ENCODE measurements at regions not wholly inside any gene's neighbourhood (a gene's known extent, or its start where the extent isn't known, plus 50 kb on each side); places are given as distances from the start of the nearest gene placed in this dataset.
"Not testable (repeated sequence)": the region's sequence is repeated elsewhere in the genome, so short reads cannot be mapped to it uniquely, and the experiment has no call there.

DNA sequence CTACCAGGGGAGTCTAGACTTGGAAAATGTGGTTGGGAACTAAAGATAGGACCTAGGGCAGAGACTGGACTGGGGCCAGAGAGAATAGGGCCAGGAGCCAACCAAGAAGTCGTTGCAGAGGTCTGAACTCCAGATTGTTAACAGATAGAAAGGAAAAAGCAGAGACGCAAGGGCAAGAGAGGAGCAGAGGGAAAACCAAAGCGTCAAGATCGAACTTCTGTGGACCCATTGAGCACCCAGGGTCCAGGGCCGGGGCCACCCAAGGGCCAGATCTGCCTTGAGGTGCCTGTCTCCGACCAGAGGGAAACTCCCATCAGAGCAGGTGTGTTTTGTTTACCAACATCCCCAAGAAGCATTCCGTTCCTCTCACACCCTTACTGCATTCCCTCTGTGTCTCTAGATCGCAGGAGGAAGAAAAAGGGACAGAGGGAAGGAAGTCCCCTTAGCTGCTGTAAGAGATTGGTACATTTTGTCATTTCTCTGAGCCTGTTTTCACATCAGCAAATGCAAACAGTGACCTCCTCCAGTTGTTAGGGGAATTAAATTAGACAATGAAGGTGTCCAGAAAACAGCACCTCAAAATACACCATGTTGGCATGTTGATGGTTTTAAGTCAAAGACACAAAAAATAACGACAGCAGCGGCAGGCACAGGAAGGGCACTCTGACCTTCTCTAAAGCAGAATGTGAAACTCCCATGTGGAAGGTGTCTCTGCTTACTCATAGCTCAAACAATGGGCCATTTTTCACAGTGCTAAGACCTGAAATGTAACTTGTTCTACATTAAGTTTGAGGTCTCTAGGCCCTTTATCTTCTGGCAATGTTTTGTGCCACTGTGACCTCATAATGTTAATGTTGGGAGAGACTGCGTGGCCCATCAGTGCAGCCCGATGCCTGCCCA lies 105.8 kb upstream of the RAB4A start:
- DNase-seq = peak; percentile 45

DNA sequence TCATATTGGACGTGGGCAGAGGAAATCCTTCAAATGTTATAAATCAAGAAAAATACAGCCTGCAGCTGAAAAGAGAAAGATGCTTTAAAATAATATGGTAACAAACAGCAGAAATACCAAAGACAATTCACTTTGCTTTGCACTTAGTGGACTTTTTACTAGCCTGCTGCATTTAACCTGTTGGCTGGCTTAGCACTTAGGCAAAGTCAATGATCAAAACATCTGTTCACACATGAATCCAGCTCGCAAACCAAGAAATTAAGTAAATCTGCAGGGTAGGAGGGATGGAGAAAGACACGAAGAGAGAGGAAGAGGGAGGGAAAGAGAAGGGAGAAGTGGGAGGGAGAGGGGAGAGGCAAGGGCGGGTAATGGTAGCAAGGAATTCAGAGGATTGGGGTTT lies 103.6 kb upstream of the RAB4A start:
- DNase-seq = no peak

DNA sequence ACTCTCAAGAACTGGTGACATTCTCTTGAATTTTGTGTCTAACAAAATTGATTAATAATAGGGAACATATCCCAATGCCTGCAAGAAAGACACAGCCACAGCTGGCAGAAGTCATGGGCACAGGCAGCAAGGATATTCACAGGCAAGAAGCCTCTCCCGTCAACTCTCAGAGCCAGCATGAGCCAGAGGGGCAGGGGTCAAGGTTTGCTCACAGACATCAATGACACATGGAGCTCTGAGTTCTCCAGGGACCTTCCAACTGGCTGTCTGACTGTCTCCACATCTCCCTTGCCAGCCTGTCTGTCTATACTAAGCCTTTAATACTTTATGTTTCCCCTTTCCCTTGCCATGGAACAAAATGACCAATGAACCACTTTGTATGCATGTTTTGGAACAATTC lies 101.5 kb upstream of the RAB4A start:
- no peak for DNase-seq

DNA sequence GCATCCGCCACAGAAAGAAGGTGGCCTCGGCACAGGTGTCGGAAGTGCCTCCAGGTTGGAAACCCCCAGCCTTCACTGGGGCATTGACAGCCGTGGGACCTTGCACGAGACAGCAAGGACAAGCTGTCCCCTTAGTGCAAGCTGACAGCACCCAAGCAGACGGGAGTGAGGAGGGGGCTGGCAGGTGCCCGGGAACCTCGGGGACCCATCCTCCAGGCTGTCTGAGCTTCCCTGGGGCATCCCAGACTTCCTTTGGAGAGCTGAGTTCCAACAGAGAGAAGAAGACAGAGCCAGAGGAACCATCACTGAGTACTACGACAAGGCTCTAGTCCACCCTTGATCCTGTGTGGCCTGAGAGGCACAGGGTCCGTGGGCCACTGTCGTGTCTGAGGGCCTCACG lies 100.6 kb upstream of the RAB4A start:
- no peak for DNase-seq

DNA sequence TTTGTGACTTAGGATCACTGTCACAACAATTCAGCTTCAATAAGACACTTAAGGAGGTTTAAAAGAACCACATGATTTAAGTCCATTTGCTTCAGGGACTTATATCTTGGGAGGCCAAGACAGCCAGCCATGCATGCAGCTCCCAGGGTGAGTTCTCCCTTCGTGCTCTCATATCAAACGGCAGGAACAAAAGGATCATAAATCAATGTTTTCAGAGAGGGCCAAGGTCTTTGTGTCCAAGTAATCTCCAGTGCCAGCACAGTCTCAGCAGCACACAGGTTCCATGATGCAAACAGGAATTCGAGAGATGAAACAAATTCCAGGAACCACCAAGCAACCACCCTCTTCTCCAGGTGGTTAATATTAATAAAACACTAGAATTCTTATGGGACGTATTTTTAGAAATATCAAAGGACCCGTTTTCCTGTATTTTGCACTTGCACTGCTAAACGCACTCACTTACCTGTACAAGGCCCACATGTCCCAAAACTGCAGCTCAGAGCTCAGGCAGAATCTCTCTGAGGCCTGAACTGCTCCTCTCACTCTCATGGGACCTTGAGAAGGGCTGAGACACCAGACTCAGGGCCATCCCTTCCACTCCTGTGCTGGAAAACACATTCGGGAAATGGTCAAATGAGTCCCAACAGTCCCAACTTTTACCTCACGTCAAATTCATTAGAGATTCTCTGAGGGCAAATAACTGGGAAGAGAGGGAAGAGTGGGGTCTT lies 100.0 kb upstream of the RAB4A start:
- peak; percentile 39 for DNase-seq

DNA sequence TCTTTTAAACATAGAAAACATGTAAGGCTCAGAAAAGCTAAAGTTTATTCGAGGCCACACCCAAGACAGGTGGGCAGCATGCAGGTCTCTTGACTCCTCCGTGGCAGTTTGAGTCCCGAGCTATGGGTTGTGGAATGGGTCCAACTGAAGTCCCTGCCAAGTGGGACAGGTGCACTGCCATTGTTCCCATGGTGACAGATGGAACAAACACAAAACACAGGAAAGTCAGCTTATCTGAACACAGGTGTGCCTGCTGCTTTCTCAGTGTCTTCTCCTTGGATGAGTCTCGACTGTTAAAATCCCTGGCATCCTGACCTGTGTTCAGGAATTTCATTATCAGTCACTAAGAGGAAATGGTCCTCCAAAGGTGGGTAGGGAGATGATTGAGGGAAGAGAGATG lies 99.0 kb upstream of the RAB4A start:
- DNase-seq = peak; percentile 99

DNA sequence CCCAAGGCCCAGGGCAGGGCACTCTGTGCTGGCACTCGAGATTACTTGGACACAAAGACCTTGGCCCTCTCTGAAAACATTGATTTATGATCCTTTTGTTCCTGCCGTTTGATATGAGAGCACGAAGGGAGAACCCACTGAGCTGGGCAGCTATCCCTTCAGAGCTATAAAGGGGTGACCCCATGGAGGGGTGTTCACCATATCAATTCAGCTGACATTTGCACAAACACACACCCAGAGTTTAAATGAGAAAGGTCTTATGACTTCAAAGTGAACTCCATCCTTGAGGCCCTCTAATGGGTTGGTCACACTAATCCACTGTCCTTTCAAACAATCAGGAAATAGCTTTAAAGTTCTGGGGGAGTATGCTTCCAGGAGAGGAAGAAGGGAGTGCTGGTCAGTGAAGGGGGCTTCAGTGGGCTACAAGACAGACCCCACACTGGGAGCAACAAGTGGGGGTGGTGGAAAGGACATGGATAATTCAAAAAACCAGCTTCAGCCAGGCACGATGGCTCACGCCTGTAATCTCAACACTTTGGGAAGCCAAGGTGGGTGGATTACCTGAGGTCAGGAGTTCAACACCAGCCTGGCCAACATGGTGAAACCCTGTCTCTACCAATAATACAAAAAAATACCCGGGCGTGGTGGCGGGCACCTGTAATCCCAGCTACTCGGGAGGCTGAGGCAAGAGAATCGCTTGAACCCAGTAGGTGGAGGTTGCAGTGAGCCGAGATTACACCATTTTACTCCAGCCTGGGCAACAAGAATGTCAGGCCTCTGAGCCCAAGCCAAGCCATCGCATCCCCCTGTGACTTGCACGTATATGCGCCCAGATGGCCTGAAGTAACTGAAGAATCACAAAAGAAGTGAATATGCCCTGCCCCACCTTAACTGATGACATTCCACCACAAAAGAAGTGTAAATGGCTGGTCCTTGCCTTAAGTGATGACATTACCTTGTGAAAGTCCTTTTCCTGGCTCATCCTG lies 97.1 kb upstream of the RAB4A start:
- not testable (repeated sequence) for DNase-seq

DNA sequence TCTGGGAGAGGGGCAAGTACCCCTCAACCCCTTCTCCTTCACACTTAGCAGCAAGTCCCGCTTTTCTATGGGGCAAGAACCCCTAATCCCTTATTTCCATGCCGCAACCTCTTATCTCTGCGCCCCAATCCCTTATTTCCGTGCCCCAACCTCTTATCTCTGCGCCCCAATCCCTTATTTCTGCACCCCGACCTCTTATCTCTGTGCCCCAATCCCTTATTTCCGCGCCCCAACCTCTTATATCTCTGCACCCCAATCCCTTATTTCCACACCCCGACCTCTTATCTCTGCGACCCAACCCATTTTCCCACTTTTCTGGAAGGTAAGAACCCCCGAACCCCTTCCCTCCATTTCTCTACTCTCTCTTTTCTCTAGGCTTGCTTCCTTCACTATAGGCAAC lies 95.6 kb upstream of the RAB4A start:
- not testable (repeated sequence) for DNase-seq

DNA sequence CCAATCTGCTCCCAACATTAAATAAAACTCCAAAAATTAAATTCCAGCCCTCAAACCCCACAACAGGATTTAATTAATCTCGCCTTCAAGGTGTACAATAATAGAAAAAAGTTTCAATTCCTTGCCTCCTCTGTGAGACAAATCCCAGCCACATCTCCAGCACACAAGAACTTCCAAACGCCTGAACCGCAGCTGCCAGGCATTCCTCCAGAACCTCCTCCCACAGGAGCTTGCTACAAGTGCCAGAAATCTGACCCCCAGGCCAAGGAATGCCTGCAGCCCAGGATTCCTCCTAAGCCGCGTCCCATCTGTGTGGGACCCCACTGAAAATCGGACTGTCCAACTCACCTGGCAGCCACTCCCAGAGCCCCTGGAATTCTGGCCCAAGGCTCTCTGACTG lies 94.5 kb upstream of the RAB4A start:
- not testable (repeated sequence) for DNase-seq

DNA sequence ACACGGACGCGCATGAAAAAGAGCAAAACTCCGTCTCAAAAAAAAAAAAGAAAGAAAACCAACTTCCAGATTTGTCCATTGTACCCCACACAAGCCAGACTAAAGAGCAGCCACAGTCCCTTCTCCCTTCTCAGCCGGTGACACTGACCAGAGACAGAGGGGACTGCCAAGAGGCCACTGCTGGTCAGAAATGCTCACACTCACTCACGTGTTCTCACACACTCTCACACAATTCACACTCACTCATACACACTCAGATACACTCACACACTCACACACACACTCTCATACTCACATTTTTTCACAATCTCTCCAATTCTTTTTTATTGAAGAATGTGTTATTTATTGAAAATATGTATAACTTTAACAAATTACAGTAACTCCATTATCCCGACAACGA lies 90.8 kb upstream of the RAB4A start:
- no peak for DNase-seq

DNA sequence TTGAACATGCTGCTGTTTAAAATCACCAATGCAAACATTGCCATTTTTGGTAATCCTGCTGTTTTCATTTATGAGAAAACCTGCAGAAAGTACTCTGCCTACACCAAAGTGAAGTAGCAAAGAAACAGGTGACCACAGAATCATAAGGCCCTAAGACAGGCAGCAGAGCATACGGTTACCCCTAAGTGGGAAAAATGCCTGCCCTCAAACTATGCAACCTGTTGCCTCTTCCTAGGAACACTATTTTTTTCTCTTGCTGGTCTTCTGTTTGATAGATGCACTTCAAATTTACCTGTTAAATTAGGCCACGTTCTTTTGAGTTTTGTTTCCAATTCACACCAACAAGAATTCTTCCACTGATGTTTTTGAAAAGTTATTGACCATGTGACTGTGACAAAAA lies 89.5 kb upstream of the RAB4A start:
- DNase-seq = no peak

DNA sequence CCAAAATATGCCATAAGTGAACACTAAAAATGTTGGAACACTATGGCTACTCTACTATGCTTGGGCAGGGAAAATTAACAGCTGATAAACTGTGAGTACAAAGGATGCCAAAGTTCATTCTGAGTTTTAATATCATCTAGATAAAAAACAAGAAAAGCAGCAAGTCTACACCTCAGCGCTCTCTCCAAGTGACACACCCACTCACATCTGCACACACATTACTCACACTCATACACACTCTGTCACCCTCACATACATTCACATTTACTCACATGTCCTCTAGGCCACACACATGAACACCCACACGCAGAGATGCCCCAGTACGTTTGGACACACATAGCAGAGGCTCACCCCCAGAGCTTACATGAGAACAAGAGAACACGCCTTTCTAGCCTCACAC lies 87.3 kb upstream of the RAB4A start:
- DNase-seq = no peak

DNA sequence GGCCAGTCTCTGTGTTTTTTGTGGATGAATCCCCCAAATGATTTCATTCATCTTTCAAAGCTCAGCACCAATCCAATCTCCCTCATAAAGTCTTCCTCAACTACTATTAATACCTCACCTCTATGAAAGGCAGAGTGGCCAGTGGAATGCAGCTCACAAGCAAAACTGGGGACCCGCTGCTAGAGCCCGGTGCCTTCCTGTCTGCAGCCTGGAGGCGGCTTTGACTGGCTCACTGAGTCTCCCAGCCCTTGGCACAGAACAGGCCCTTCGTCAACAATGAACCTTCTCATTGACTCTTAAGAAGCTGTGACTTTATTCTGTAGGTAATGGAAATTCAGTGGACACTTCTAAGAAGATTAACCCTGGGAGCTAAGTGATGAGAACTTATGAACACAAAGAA lies 86.8 kb upstream of the RAB4A start:
- no peak for DNase-seq

DNA sequence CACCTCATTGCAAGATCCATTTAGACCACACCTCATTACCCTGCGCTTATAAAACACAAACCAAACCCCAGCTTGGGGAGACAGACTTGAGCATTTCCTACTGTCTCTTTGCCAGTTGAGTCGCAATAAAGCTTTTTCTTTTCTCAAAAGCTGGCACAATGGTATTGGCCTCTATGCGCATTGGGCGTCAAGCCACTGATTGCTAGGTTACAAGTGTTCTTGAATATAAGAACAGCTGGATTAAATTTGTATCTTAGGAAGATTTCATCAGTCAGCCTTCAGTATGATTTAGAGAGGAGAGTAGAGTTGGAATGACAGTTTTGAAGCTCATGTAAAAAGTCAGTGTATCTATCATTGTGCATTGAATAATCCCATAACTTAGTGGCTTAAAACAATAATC lies 84.9 kb upstream of the RAB4A start:
- DNase-seq = no peak

DNA sequence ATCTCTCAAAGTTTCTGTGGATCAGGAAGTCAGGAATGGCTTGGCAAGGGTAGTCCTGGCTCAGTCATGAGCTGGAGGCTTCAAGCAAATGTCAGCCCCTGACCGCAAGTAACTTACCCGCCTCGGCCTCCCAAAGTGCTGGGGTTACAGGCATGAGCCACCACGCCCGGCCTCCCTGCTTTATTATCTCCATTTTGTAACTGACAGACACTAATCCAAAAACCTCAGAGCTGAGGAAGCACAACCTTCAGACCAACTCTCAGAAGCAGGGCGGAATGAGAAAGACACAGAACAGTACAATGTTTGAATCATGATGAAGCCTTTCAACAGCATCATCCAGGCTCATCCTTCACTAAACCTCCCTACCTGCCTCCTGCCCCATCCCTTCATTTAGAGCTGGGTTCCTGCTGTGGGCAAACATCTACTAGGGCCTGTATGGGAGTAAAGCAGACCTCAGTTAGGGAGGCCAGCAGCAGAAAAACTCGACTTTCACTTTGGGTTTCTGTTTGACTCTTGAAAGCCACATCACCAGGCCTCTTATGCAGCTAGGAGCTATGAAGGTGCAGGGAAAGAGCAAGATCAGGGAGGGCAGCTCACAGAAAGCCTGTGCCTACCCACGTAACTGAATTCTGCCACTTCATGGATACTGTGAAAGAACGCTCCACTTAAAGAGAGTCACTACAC lies 84.4 kb upstream of the RAB4A start:
- DNase-seq = no peak

DNA sequence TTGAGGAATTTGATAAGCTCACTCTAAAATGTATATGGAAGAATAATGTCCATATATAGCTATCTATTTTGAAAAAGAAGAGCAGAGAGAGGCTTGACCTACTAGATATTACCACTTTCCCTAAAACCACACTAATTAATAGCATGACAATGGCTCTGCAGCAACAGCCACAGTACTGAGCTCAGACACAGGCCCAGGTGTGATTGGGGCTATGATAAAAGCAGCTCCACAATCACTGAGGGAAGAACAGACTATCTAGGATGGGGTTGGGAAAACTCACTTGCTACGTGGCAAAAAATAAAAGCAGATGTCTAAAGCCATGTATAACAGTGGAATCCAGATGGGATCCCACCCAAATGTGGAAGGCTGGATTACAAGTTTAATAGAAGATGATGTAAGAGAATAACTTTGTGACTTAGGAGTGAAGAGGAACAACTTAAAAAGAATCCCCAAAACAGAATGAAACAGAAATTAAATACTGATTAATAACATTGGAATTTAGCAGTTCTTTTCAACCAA lies 80.8 kb upstream of the RAB4A start:
- no peak for DNase-seq

DNA sequence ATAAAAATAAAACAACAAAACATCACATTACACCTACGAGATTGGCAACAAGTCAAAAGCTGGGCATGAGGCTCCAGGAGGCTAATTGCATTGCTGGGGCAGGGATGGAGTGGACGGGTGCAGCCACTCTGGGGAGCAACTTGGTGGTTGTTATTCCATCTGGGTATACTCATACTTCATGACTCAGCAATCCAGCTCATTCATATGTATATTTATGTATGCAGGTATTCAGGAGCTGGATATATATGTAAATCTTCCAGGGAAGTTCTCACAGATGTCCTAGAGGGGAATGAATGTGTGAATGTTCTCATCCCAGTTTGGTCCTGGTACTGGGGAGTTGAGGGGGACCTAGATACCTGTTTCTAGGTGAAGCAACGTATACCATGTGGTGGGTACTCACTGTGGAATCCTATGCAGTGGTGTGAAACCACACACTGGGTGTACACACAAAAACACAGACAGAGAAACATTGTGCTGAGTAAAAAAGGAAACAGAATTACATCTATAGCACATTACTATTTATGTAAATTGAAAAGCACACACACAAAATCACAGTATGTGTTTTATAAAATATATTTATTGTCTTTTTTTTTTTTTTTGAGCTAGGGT lies 79.7 kb upstream of the RAB4A start:
- DNase-seq = peak; percentile 23

DNA sequence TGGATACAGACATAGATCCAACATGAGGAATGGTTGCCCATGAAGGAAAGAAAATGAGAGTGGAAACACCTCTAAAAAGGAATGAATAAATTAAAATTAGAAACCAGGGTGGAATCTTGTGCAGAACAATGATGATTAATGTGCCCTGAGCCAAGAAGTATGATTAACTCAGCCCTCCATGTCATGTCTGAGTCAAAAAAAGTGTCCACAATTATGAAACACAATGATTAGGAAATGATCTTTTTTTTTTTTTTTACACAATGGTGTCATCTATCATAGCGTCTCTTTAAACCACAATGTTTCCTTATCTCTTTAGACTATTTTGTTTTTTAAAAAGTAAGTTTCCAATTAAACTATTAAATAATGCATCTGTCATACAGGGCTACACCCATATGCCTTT lies 78.9 kb upstream of the RAB4A start:
- no peak for DNase-seq

DNA sequence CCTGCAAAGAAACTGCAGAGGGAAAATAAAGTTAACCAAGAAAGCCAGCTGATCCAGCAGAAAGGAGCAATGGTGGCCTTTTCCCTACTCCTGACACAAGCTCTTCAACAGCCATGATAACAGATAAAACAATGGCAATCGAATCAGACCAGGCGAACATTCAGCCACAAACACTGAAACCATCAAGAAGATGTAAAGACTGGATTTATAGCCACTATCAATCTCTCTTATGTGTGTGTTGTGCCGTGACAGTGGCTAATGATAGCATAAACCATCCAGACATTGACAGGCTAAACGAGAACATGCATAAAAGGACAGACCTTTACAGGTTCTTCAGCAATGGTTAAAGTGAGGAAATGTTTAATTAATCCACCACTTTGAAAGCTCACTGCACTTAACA lies 78.1 kb upstream of the RAB4A start:
- DNase-seq = no peak

DNA sequence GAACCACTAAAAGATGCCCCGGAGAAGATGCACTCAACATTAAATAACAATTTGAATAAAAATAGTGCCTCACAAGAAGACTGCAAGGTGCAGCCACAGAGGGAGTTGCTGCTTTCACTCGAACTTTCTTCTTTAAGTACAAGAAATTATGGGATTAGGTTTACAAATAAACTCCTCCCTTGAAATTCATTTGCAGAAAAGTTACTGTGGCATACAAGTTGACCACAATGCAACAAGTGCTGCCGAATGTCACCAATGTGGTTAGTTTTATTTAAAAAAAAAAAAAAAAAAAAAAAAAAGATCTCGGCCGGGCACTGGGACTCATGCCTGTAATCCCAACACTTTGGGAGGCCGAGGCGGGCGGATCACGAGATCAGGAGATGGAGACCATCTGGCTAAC lies 76.8 kb upstream of the RAB4A start:
- no peak for DNase-seq

DNA sequence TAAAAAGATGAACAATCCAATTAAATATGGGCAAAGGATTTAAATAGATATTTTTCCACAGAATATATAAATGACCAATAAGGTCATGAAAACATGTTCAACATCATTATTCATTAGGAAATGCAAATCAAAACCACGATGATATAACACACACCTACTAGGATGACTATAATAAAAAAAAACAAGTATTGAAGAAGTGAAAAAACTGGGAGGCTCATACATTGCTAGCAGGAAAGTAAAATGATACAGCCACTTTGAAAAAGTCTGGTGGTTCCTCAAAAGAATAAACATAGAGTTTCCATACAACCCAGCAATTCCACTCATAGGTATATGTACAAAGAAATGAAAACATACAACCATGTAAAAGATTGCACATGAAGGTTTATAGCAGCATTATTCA lies 75.7 kb upstream of the RAB4A start:
- no peak for DNase-seq
